ENCODE measurements at regions not wholly inside any gene's neighbourhood (a gene's known extent, or its start where the extent isn't known, plus 50 kb on each side); places are given as distances from the start of the nearest gene placed in this dataset.
"Not testable (repeated sequence)": the region's sequence is repeated elsewhere in the genome, so short reads cannot be mapped to it uniquely, and the experiment has no call there.

DNA sequence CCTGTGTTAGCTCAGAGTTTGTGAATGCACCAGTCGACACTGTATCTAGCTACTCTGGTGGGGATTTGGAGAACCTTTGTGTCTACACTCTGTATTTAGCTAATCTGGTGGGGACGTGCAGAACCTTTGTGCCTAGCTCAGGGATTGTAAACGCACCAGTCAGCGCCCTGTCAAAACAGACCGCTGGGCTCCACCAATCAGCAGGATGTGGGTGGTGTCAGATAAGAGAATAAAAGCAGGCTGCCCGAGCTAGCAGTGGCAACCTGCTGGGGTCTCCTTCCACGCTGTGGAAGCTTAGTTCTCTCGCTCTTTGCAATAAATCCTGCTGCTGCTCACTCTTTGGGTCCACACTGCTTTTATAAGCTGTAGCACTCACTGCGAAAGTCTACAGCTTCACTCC is 324.2 kb downstream of the RAD51AP2 start:
- Histone ChIP-seq H3K27me3 (ENCODE audit: control insufficient read depth, insufficient read depth, low read length) (no peaks in the 10 kb centered on the region), H3K9me3 (ENCODE audit: control insufficient read depth, insufficient read depth, low read length) (peaks cover 4% of the 10 kb centered on the region; the same call in 1 of the 2 replicates), H3K27ac (ENCODE audit: low read depth, low read length) (no peak overlapping the region), H3K4me3 (ENCODE audit: low read depth, low read length) (no peak overlapping the region)
- no peak for DNase-seq (ENCODE audit: low read depth, low spot score)
- TF ChIP-seq CTCF (IDR thresholded peaks at IDR 0.05; ENCODE audit: low read depth, low read length): no peak
- CTCF ChIA-PET: no interaction called here
- POLR2A ChIA-PET: no interaction called here

DNA sequence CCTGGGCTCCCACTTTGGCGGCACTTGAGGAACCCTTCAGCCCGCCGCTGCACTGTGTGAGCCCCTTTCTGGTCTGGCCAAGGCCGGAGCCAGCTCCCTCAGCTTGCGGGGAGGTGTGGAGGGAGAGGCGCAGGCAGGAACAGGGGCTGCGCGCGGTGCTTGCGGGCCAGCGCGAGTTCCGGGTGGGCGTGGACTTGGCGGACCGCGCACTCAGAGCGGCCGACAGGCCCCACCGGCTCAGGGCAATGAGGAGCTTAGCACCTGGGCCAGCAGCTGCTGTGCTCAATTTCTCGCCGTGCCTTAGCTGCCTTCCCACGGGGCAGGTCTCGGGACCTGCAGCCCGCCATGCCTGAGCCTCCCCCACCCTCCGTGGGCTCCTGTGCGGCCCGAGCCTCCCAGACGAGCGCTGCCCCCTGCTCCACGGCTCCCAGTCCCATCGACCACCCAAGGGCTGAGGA is 324.8 kb downstream of the RAD51AP2 start:
- POLR2A ChIA-PET; CTCF ChIA-PET; H3K27ac ChIP-seq (ENCODE audit: low read depth, low read length): not testable (repeated sequence)

GRCh38 chr2:17191223-17191622 is 327.0 kb downstream of the RAD51AP2 start:
- Histone ChIP-seq H3K9me3 (ENCODE audit: control insufficient read depth, insufficient read depth, low read length) (peaks cover 4% of the 10 kb centered on the region; the same call in 1 of the 2 replicates), H3K27me3 (ENCODE audit: control insufficient read depth, insufficient read depth, low read length) (no peaks in the 10 kb centered on the region), H3K27ac (ENCODE audit: low read depth, low read length) (no peak overlapping the region), H3K4me3 (ENCODE audit: low read depth, low read length) (no peak overlapping the region)
- no peak for TF ChIP-seq CTCF (IDR thresholded peaks at IDR 0.05; ENCODE audit: low read depth, low read length)
- CTCF ChIA-PET: no interaction called here
- POLR2A ChIA-PET: no interaction called here
- no peak for DNase-seq (ENCODE audit: low read depth, low spot score)

More for the DNA sequence above, 324.8 kb downstream of the RAD51AP2 start:
- not testable (repeated sequence) for H3K27me3 ChIP-seq (ENCODE audit: control insufficient read depth, insufficient read depth, low read length); H3K9me3 ChIP-seq (ENCODE audit: control insufficient read depth, insufficient read depth, low read length); H3K4me3 ChIP-seq (ENCODE audit: low read depth, low read length); DNase-seq (ENCODE audit: low read depth, low spot score)

- Histone ChIP-seq H3K27me3 (ENCODE audit: control insufficient read depth, insufficient read depth, low read length) (no peaks in the 10 kb centered on the region), H3K4me3 (ENCODE audit: low read depth, low read length) (no peak overlapping the region), H3K9me3 (ENCODE audit: control insufficient read depth, insufficient read depth, low read length) (peaks cover 4% of the 10 kb centered on the region; the same call in 1 of the 2 replicates), H3K27ac (ENCODE audit: low read depth, low read length) (no peak overlapping the region)
- DNase-seq (ENCODE audit: low read depth, low spot score): no peak
- CTCF ChIA-PET: no interaction called here
- no peak for TF ChIP-seq CTCF (IDR thresholded peaks at IDR 0.05; ENCODE audit: low read depth, low read length)
- POLR2A ChIA-PET: no interaction called here
These were observed 327.7 kb downstream of the RAD51AP2 start for GRCh38 chr2:17190527-17190926.

- H3K4me3 ChIP-seq (ENCODE audit: low read depth, low read length): no peak overlapping the region
- ChIA-PET CTCF (interaction anchor here (0.8 kb wide), 1 partner anchor 17 kb away, joined by 3 read pairs; no protein-coding TSS in a partner anchor), POLR2A (no interaction called here)
- DNase-seq (ENCODE audit: low read depth, low spot score): no peak
- no peak overlapping the region for H3K27ac ChIP-seq (ENCODE audit: low read depth, low read length)
- no peaks in the 10 kb centered on the region for H3K27me3 ChIP-seq (ENCODE audit: control insufficient read depth, insufficient read depth, low read length)
- H3K9me3 ChIP-seq (ENCODE audit: control insufficient read depth, insufficient read depth, low read length): peaks cover 4% of the 10 kb centered on the region; the same call in 1 of the 2 replicates
- no peak for TF ChIP-seq CTCF (IDR thresholded peaks at IDR 0.05; ENCODE audit: low read depth, low read length)
These were observed 329.5 kb downstream of the RAD51AP2 start for GRCh38 chr2:17188721-17189120.

DNA sequence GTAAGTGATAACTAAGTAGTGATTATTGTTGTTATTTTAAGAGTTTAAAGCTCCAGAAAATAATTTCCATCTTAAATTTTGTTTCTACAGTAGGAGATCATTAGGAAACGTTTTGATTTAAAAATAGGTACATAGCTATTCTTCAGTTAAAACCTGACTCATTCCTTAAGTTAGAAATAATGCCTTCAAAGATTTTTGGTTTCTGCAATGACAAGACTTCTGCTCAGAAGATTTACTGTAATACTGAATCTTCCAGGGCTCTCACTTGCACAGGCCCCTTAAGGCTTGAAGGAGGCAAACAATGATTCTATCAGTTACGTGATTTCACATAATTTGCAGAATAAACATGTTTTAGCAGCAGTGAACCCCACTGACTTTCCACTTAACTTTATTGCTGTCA is 333.7 kb downstream of the RAD51AP2 start:
- ChIA-PET POLR2A (no interaction called here), CTCF (interaction anchor here (1.4 to 2.1 kb wide), 3 partner anchors 13 to 126 kb away, joined by 3 to 7 read pairs (median 5); no protein-coding TSS in a partner anchor)
- Histone ChIP-seq H3K4me3 (ENCODE audit: low read depth, low read length) (no peak overlapping the region), H3K9me3 (ENCODE audit: control insufficient read depth, insufficient read depth, low read length) (no peaks in the 10 kb centered on the region), H3K27ac (ENCODE audit: low read depth, low read length) (no peak overlapping the region), H3K27me3 (ENCODE audit: control insufficient read depth, insufficient read depth, low read length) (no peaks in the 10 kb centered on the region)
- no peak for TF ChIP-seq CTCF (IDR thresholded peaks at IDR 0.05; ENCODE audit: low read depth, low read length)
- no peak for DNase-seq (ENCODE audit: low read depth, low spot score)

Measured in AG04450 (cell line).